Spleen (tissue), 11 donors: ENCODE measurements at regions not wholly inside any gene's neighbourhood (a gene's known extent, or its start where the extent isn't known, plus 50 kb on each side); places are given as distances from the start of the nearest gene placed in this dataset.
"Not testable (repeated sequence)": the region's sequence is repeated elsewhere in the genome, so short reads cannot be mapped to it uniquely, and the experiment has no call there.

Experiments
- DNase-seq: peaks from one replicate; pipeline ENCODE4 v3.0.0-alpha.2; 2020
- H3K27ac ChIP-seq, 8 donors: fragments of 200-600 bp; sonication (generic) in 7 of 8; 1 replicate in 4 of 8; 2 replicates in 4 of 8; pipeline versions ENCODE4 v1.5.0 to v1.8.0; 2016 to 2021; ENCODE audit warnings: inconsistent platforms in 4 of 8, mild to moderate bottlenecking in 4 of 8, moderate library complexity in 1 of 8
- H3K27me3 ChIP-seq, 7 donors: fragments of 200-600 bp; sonication (generic) in 6 of 7; replicated peaks in 1 of 7; 1 replicate in 4 of 7; 2 replicates in 3 of 7; pipeline versions ENCODE4 v1.5.0 to v1.8.0; 2016 to 2021; ENCODE audit warnings: inconsistent platforms in 3 of 7, mild to moderate bottlenecking in 1 of 7
- H3K36me3 ChIP-seq, 6 donors: fragments of 200-600 bp; sonication (generic) in 5 of 6; 1 replicate in 4 of 6; 2 replicates in 2 of 6; pipeline versions ENCODE4 v1.5.0 to v1.8.0; 2016 to 2021; ENCODE audit warnings: inconsistent platforms in 2 of 6
- H3K4me1 ChIP-seq, 6 donors: fragments of 200-600 bp; sonication (generic) in 5 of 6; 1 replicate in 3 of 6; 2 replicates in 3 of 6; pipeline versions ENCODE4 v1.5.0 to v1.8.0; 2016 to 2021; ENCODE audit warnings: inconsistent platforms in 3 of 6
- H3K4me3 ChIP-seq, 8 donors: fragments of 200-600 bp; sonication (generic) in 7 of 8; 1 replicate in 4 of 8; 2 replicates in 4 of 8; pipeline versions ENCODE4 v1.5.0 to v1.8.0; 2016 to 2021; ENCODE audit warnings: inconsistent platforms in 4 of 8, mild to moderate bottlenecking in 4 of 8, moderate library complexity in 2 of 8
- H3K9me3 ChIP-seq, 8 donors: fragments of 200-600 bp; sonication (generic) in 7 of 8; 1 replicate in 4 of 8; 2 replicates in 4 of 8; pipeline versions ENCODE4 v1.5.0 to v1.8.0; 2016 to 2021; ENCODE audit warnings: inconsistent platforms in 4 of 8
- CTCF ChIP-seq, 11 experiments: fragments of 200-600 bp in 7 of 11; fragments of 450-650 bp in 4 of 11; sonication (generic) in 4 of 11; IDR thresholded peaks in 8 of 11; conservative IDR thresholded peaks in 3 of 11; 1 replicate in 7 of 11; 2 replicates in 4 of 11; pipeline versions ENCODE4 v1.4.0 to v1.8.0; 2016 to 2021; ENCODE audit warnings: antibody characterized with exemption in 11 of 11, inconsistent platforms in 4 of 11, mild to moderate bottlenecking in 1 of 11
- POLR2A ChIP-seq, 3 donors: fragments of 450-650 bp; IDR thresholded peaks; one replicate each; pipeline ENCODE4 v1.5.1; 2017; ENCODE audit warnings: antibody characterized with exemption in 3 of 3, mild to moderate bottlenecking in 1 of 3
- POLR2AphosphoS5 ChIP-seq, 3 donors: sonication (generic); formaldehyde crosslinking; IDR thresholded peaks; one replicate each; pipeline ENCODE4 v1.5.1; 2017; ENCODE audit warnings: antibody characterized with exemption in 3 of 3
- WGBS, 5 donors: extraction: QIAGEN DNeasy Blood & Tissue Kit in 3 of 5; methylation state at CpG; one replicate each; pipeline versions ENCODE4 v1.1.5 to v1.1.7; 2013 to 2018; 5-methylcytosine and 5-hydroxymethylcytosine counted together
- intact Hi-C: fragments of 100-400 bp; cut with DNase I; formaldehyde crosslinking; loops from one replicate; pipeline ENCODE4 v1.15.0; 2023; ENCODE audit warnings: low total_unique reads
- donor health status: healthy with polysubstance abuse.
- donor health status: DM: no; HTN: no; CAD: no; lungs with moderate emphysema.
- donor health status: DM: no; HTN: no; CAD: no.
- donor health status: Bipolar disorder and iron deficiency.
- donor health status: healthy.
- donor health status: DM: no; HTN: no; CAD: no.
- donor health status: DM: yes; HTN: yes; CAD: no.

- Histone ChIP-seq H3K36me3 (no peaks in the 10 kb centered on the region), H3K4me3 (no peak overlapping the region), H3K4me1 (no peaks in the 10 kb centered on the region), H3K27ac (no peak overlapping the region), H3K9me3 (peaks cover 0 to 45% (median 32%) of the 10 kb centered on the region in 8 donors), H3K27me3 (no peaks in the 10 kb centered on the region)
- no peak for TF ChIP-seq POLR2A (IDR thresholded peaks at IDR 0.05)
- TF ChIP-seq POLR2AphosphoS5 (IDR thresholded peaks at IDR 0.05): no peak
- no peak for TF ChIP-seq CTCF (IDR thresholded peaks at IDR 0.05 in 8 of 11, conservative IDR thresholded peaks at IDR 0.05 in 3 of 11)
- DNase-seq: no peak
- intact Hi-C loops: no loop called here
Observed at GRCh38 chr10:31675726-31676125, 252.9 kb downstream of the ARHGAP12 start.

GRCh38 chr10:31669357-31669756 lies 259.3 kb downstream of the ARHGAP12 start:
- Histone ChIP-seq H3K27me3 (no peaks in the 10 kb centered on the region), H3K27ac (no peak overlapping the region), H3K9me3 (peaks cover 0 to 22% (median 12%) of the 10 kb centered on the region in 8 donors), H3K4me3 (no peak overlapping the region), H3K36me3 (no peaks in the 10 kb centered on the region), H3K4me1 (no peaks in the 10 kb centered on the region)
- WGBS, 5 donors: 90 to 100% (median 95%) methylated on average over 1 of the region's 1 CpG
- intact Hi-C loops: no loop called here
- TF ChIP-seq POLR2A (IDR thresholded peaks at IDR 0.05) (no peak), POLR2AphosphoS5 (IDR thresholded peaks at IDR 0.05) (no peak), CTCF (IDR thresholded peaks at IDR 0.05 in 8 of 11, conservative IDR thresholded peaks at IDR 0.05 in 3 of 11) (no peak)
- no peak for DNase-seq

GRCh38 chr10:31668326-31668725 lies 260.3 kb downstream of the ARHGAP12 start:
- Histone ChIP-seq H3K36me3 (no peaks in the 10 kb centered on the region), H3K27ac (no peak overlapping the region), H3K4me1 (no peaks in the 10 kb centered on the region), H3K9me3 (peaks cover 0 to 16% (median 11%) of the 10 kb centered on the region in 8 donors), H3K27me3 (no peaks in the 10 kb centered on the region), H3K4me3 (no peak overlapping the region)
- TF ChIP-seq POLR2A (IDR thresholded peaks at IDR 0.05) (no peak), CTCF (IDR thresholded peaks at IDR 0.05 in 8 of 11, conservative IDR thresholded peaks at IDR 0.05 in 3 of 11) (no peak), POLR2AphosphoS5 (IDR thresholded peaks at IDR 0.05) (no peak)
- intact Hi-C loops: no loop called here
- no peak for DNase-seq

- WGBS, 5 donors: 89 to 96% (median 95%) methylated on average over 3 of the region's 3 CpGs
- H3K27ac ChIP-seq, H3K4me3 ChIP-seq, intact Hi-C loops, H3K27me3 ChIP-seq, H3K4me1 ChIP-seq, DNase-seq, H3K36me3 ChIP-seq, H3K9me3 ChIP-seq: not testable (repeated sequence)
Observed at GRCh38 chr10:31665764-31666279, 262.8 kb downstream of the ARHGAP12 start.

- DNase-seq: no peak
- Histone ChIP-seq H3K27ac (no peak overlapping the region), H3K4me1 (no peaks in the 10 kb centered on the region), H3K9me3 (no peaks in the 10 kb centered on the region), H3K36me3 (no peaks in the 10 kb centered on the region), H3K4me3 (no peak overlapping the region), H3K27me3 (no peaks in the 10 kb centered on the region)
- WGBS, 5 donors: 69 to 94% (median 88%) methylated on average over 5 of the region's 5 CpGs
- TF ChIP-seq CTCF (IDR thresholded peaks at IDR 0.05 in 8 of 11, conservative IDR thresholded peaks at IDR 0.05 in 3 of 11) (no peak), POLR2AphosphoS5 (IDR thresholded peaks at IDR 0.05) (no peak), POLR2A (IDR thresholded peaks at IDR 0.05) (no peak)
- intact Hi-C loops: no loop called here
Observed at GRCh38 chr10:31664803-31665202, 263.8 kb downstream of the ARHGAP12 start.

- H3K4me3 ChIP-seq, H3K4me1 ChIP-seq, intact Hi-C loops, H3K27ac ChIP-seq, H3K36me3 ChIP-seq, DNase-seq, H3K27me3 ChIP-seq, H3K9me3 ChIP-seq: not testable (repeated sequence)
- 89 to 95% (median 93%) methylated on average over 9 of the region's 9 CpGs for WGBS, 5 donors
Observed at GRCh38 chr10:31664071-31664470, 264.6 kb downstream of the ARHGAP12 start.
